GM18508 (cell line): ENCODE measurements at regions not wholly inside any gene's neighbourhood (a gene's known extent, or its start where the extent isn't known, plus 50 kb on each side); places are given as distances from the start of the nearest gene placed in this dataset.
"Not testable (repeated sequence)": the region's sequence is repeated elsewhere in the genome, so short reads cannot be mapped to it uniquely, and the experiment has no call there.

Experiments used
- ATAC-seq: cut with Tn5 transposase; IDR thresholded peaks from one replicate; pipeline ENCODE4 v1.9.1; 2021; ENCODE audit warnings: moderate number of reproducible peaks; ENCODE audit not compliant: insufficient read depth, unreplicated experiment

DNA sequence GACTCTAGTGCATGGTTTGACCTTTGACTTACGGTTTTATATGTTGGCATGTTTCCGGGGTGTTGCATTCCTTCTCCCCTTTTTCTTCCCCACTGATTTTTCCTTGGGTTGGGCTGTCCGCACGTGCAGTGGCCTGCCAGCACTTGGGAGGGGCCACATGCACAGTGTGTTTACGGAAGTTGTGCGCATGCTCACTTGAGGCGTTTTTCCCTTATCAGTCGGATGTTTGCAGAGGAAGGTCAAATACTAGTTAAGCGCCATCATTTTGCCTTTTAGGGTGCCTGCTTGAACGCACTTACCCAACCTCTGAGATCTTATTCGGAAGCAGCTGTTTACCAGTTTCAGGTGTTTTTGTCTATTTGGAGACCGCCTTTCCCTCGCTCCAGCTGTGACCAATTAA, 653.9 kb upstream of the AADAT start:
- ATAC-seq = no peak

GRCh38 chr4:170741856-170742255, 652.1 kb upstream of the AADAT start:
- ATAC-seq = no peak

DNA sequence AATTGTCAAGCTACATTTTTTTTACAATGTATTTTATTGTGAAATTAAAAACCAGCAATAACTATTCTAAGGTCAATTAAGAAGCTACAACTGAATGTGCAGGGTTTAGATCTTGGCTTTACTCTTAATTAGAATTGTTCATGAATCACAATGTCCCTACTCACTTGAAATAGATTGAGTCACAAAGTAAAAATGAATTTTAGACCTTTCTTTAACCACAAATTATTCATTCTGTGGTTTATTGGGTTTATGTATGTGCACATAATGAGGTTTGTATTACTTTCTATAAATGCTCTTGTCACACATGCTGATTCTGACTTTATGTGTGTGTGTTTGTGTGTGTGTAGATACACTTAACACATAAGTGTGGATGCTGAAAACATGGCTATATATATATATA, 647.0 kb upstream of the AADAT start:
- no peak for ATAC-seq

GRCh38 chr4:170729897-170730296, 640.1 kb upstream of the AADAT start:
- no peak for ATAC-seq

DNA sequence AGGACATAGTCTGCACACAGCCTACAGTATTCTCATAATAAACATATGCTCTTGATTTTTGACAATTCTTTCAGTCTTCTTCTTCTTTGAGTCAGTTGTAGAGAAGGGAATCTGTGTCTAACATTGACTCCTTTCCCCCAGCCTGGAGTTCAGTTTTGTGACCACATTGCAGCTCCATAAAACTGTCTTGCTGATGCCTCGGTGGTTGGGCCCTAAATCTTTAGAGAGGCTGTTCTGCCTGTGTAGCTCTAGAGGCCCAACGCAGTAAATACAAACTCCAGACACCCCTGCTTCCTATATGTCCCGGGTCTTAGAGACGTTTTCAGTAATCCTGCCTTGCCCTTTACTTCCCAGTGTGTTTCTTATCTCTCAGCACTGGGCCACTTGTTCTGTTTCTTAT, 639.5 kb upstream of the AADAT start:
- no peak for ATAC-seq

DNA sequence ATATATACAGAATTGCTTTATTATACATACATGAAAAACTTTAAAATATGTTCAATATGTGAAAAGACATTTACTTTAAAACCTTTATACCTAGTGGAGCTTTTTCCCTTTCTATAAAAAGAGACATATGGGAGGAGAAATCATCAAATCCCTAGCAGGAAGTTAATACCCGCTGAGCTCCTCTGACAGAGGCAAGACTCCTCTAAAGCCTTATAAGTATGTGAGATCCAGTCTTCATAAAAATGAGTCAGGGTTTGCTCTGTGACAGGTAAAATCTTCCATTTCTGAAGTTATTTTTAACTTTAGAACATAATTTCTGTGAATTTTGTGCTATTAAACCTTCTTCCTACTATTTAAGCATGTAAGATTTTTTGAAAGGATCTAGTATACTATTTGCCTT, 634.4 kb upstream of the AADAT start:
- ATAC-seq = no peak

GRCh38 chr4:170723171-170723570, 633.4 kb upstream of the AADAT start:
- ATAC-seq = no peak

DNA sequence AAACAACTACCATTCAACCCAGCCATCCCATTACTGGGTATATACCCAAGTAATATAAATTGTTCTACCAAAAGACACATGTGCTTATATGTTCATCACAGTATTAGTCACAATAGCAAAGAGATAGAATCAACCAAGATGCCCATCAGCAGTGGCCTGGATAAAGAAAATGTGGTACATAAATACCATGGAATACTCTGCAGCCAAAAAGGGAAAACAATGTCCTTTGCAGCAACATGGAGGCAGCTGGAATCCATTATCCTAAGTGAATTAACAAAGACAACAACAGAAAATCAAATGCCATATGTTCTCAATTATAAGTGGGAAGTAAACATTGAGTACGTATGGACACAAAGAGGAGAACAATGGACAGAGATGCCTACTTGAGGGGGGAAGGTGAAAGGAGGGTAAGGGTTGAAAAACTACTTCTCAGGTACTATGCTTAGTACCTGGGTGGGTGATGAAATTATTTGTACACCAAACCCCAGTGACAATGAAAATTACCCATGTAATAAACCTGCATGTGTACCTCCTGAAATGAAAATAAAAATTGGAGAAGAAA, 632.1 kb upstream of the AADAT start:
- ATAC-seq = no peak

GRCh38 chr4:170716868-170717267, 627.1 kb upstream of the AADAT start:
- ATAC-seq = no peak

- no peak for ATAC-seq
Measured at GRCh38 chr4:170705907-170706306, 616.2 kb upstream of the AADAT start.

GRCh38 chr4:170700064-170700463, 610.3 kb upstream of the AADAT start:
- ATAC-seq = no peak

- ATAC-seq = peak; percentile 57
Measured at GRCh38 chr4:170698334-170698733, 608.6 kb upstream of the AADAT start.

DNA sequence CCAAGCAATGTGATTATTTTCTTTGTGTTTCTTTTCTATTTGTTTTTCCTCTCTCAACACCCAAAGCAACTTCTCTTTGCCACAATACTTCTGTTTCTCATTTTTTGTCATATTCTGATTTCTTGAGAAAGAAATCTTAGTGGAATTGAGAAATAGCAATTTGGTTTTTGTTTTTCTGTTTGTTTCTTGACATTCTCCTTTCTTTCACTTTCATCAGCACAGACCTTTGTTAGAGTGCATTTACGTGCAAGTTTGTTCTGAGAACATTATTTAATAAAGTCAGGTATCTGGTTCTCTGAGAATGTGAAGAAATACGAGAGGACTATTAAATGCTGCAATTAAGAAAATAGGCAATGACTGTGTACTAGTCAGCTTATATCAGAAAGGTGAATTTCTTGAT, 608.1 kb upstream of the AADAT start:
- ATAC-seq = no peak

GRCh38 chr4:170697045-170697444, 607.3 kb upstream of the AADAT start:
- no peak for ATAC-seq

GRCh38 chr4:170691168-170691567, 601.4 kb upstream of the AADAT start:
- ATAC-seq = no peak

GRCh38 chr4:170687751-170688150, 598.0 kb upstream of the AADAT start:
- ATAC-seq = no peak

GRCh38 chr4:170685701-170686100, 595.9 kb upstream of the AADAT start:
- not testable (repeated sequence) for ATAC-seq

- no peak for ATAC-seq
Measured at GRCh38 chr4:170682558-170683294, 593.0 kb upstream of the AADAT start.

- not testable (repeated sequence) for ATAC-seq
Measured at GRCh38 chr4:170682087-170682486, 592.3 kb upstream of the AADAT start.

DNA sequence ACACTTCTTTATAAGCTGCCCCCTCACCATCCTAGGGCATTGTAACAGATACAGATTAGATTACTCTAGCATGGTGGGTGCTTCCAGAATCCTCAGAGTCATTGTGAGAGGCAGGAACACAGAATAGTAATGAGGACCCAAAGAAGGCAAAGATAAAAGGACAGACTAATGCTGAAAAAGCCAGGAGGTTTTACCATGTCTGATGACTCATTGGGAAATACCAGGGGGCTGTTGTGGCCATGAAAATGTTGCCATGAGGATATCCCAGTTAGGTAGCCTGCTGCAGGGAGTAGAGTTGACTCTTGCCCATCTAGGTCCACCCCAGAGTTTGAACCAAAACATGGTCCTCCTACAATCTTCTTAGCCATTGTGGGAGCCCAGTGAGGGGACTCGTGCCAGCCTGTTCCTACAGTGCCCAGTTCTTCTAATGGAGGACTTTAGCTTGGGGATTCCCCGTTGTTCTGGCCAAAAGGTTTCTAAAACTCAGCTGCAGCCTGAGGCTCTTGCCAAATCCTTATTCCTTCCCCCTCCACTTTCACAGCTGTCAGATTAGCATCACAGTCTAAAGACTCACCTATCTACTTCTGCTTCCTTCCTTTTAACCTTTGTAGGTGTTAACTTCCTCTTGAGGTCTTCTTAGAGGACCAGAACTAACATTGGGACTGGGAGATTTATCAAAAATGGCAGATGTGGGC, 586.0 kb upstream of the AADAT start:
- ATAC-seq = peak; percentile 49

DNA sequence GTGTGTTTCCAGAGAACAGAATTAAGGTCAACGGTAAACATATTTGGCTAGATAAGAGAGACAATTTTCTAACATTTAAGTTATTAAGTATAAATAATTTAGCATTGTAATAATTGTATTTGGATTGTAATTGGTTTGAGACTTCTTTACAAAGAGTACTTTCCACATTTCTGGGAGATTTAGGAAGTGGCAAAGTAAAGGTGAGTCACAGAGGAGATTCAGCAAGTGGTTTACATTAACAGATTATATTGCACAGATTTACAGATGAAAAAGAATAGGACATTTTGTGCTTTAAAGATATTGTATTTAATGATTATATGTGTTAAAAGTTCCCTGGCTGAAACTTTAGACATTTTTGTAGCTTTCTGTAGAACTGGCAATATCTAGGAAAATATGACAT, 584.4 kb upstream of the AADAT start:
- ATAC-seq = no peak
